GM12878 (cell line): ENCODE measurements at regions not wholly inside any gene's neighbourhood (a gene's known extent, or its start where the extent isn't known, plus 50 kb on each side); places are given as distances from the start of the nearest gene placed in this dataset.

Experiments used
- ATAC-seq: fragments of 200-7000 bp; cut with Tn5 transposase; 3 replicates; pipeline ENCODE4 v1.9.1; 2020; ENCODE audit warnings: mild to moderate bottlenecking, moderate library complexity
- BruUV-seq: library from RNA; stranded (reverse); fragments of 400-500 nt; replicated peaks from 2 replicates; lab custom pipeline; 2021; lab: Mats Ljungman, UMichigan
- CTCF ChIA-PET: fragments of 300-600 bp; sonication (Branson Sonifier 250); formaldehyde crosslinking; extraction: SDS; loops from one replicate; lab custom pipeline; 2021; ENCODE audit warnings: inconsistent platforms; lab: Yijun Ruan, JAX
- POLR2A ChIA-PET: fragments of 350-600 bp; formaldehyde crosslinking; extraction: SDS; loops from one replicate; lab custom pipeline; 2021; ENCODE audit warnings: inconsistent platforms; lab: Charles Lee
- RAD21 ChIA-PET: fragments of 300-600 bp; sonication (Branson Sonifier 250); formaldehyde crosslinking; loops from one replicate; lab custom pipeline; 2023; ENCODE audit warnings: antibody characterized with exemption; ENCODE audit not compliant: unreplicated experiment; lab: Charles Lee
- SMC1A ChIA-PET: fragments of 300-600 bp; sonication (Branson Sonifier 250); formaldehyde crosslinking; loops from one replicate; lab custom pipeline; 2023; ENCODE audit not compliant: unreplicated experiment, uncharacterized antibody; lab: Charles Lee
- DNase-seq: peaks from one replicate; pipeline ENCODE4 v3.0.0-alpha.2; 2011; ENCODE audit warnings: low read depth, low spot score
- FAIRE-seq: peaks from 3 replicates; lab custom pipeline; 2011; peaks lifted over from hg19 to GRCh38; lab: Jason Lieb, UNC
- H2AFZ ChIP-seq: 2 replicates; pipeline ENCODE4 v1.6.0; 2011; ENCODE audit warnings: low read depth, low read length, control low read depth; ENCODE audit not compliant: control insufficient read depth
- H3K27ac ChIP-seq: 2 replicates; pipeline ENCODE4 v1.5.1; 2011; ENCODE audit warnings: control low read depth; ENCODE audit not compliant: control insufficient read depth, insufficient read depth
- H3K27me3 ChIP-seq, 2 experiments: replicated peaks in 1 of 2; 2 replicates each; pipeline versions ENCODE4 v1.6.0 to v1.6.1; 2011; ENCODE audit warnings: low read length in 1 of 2; ENCODE audit not compliant: control insufficient read depth in 2 of 2, insufficient read depth in 2 of 2
- H3K36me3 ChIP-seq, 2 experiments: 2 replicates each; pipeline ENCODE4 v1.5.1; 2011; ENCODE audit warnings: low read length in 1 of 2; ENCODE audit not compliant: control insufficient read depth in 2 of 2, insufficient read depth in 2 of 2
- H3K4me1 ChIP-seq: 2 replicates; pipeline ENCODE4 v1.6.1; 2011; ENCODE audit warnings: mild to moderate bottlenecking, low read length, moderate library complexity, mixed read lengths; ENCODE audit not compliant: control insufficient read depth, insufficient read depth
- H3K4me2 ChIP-seq: 2 replicates; pipeline ENCODE4 v1.6.0; 2011; ENCODE audit warnings: control low read depth; ENCODE audit not compliant: control insufficient read depth, insufficient read depth
- H3K4me3 ChIP-seq: fragments of 200-600 bp; sonication (generic); 2 replicates; pipeline ENCODE4 v1.5.1; 2016
- H3K79me2 ChIP-seq: 2 replicates; pipeline ENCODE4 v1.6.0; 2011; ENCODE audit warnings: low read length; ENCODE audit not compliant: control insufficient read depth, insufficient read depth
- H3K9ac ChIP-seq: 2 replicates; pipeline ENCODE4 v1.8.0; 2011; ENCODE audit warnings: low read length, control low read depth, mixed read lengths; ENCODE audit not compliant: control insufficient read depth, insufficient read depth
- H3K9me3 ChIP-seq: replicated peaks from 3 replicates; pipeline ENCODE4 v1.5.1; 2011; ENCODE audit warnings: mild to moderate bottlenecking, low read length; ENCODE audit not compliant: control insufficient read depth, insufficient read depth
- H4K20me1 ChIP-seq: 2 replicates; pipeline ENCODE4 v1.6.0; 2011; ENCODE audit not compliant: control insufficient read depth, insufficient read depth
- CUX1 ChIP-seq: IDR thresholded peaks from 2 replicates; pipeline ENCODE4 v1.6.1; 2012; ENCODE audit warnings: improper control_type of control experiment, low read depth, low read length; ENCODE audit not compliant: insufficient replicate concordance
- IRF3 ChIP-seq: fragments of 450-650 bp; IDR thresholded peaks from 2 replicates; pipeline ENCODE4 v1.6.1; 2014; ENCODE audit warnings: mild to moderate bottlenecking
- MEF2A ChIP-seq: IDR thresholded peaks from 2 replicates; pipeline ENCODE4 v1.6.1; 2011; ENCODE audit warnings: low read depth, mild to moderate bottlenecking, low read length, moderate library complexity; ENCODE audit not compliant: insufficient read depth
- SREBF1 ChIP-seq: IDR thresholded peaks from 2 replicates; pipeline ENCODE4 v1.6.1; 2012; ENCODE audit warnings: mild to moderate bottlenecking, low read length
- TAF1 ChIP-seq: IDR thresholded peaks from 2 replicates; pipeline ENCODE4 v1.6.1; 2011; ENCODE audit warnings: mild to moderate bottlenecking, low read depth, low read length, borderline replicate concordance
- WGBS: methylation state at CpG from one replicate; pipeline ENCODE4 v1.1.6; 2016; ENCODE audit warnings: low lambda C conversion rate; ENCODE audit not compliant: insufficient replicate concordance, insufficient coverage; ENCODE audit errors: missing lambda C conversion rate; 5-methylcytosine and 5-hydroxymethylcytosine counted together
- in situ Hi-C: fragments of 300-500 bp; cut with MboI; formaldehyde crosslinking; loops from 9 replicates; pipeline ENCODE4 v1.14.3; 2018; ENCODE audit warnings: mixed read lengths
- intact Hi-C: fragments of 100-400 bp; cut with micrococcal nuclease; formaldehyde crosslinking; loops from one replicate; pipeline ENCODE4 v1.14.2; 2022; ENCODE audit not compliant: unreplicated experiment

- ChIA-PET CTCF (interaction anchor here (0.7 to 8.5 kb wide), 7 partner anchors 10 to 251 kb away, joined by 3 to 79 read pairs (median 5); no protein-coding TSS in a partner anchor), SMC1A (interaction anchor here (1.3 kb wide), 1 partner anchor 11 kb away, joined by 4 read pairs; no protein-coding TSS in a partner anchor), RAD21 (interaction anchor here (0.7 to 1.6 kb wide), 3 partner anchors 10 to 246 kb away, joined by 3 to 6 read pairs (median 3); no protein-coding TSS in a partner anchor), POLR2A (interaction anchor here (0.6 kb wide), 1 partner anchor 720 kb away, joined by 9 read pairs; no protein-coding TSS in a partner anchor)
- Histone ChIP-seq H3K79me2 (no peaks in the 10 kb centered on the region), H3K36me3 (no peaks in the 10 kb centered on the region), H2AFZ (no peak overlapping the region), H4K20me1 (no peaks in the 10 kb centered on the region), H3K9me3 (no peaks in the 10 kb centered on the region), H3K27ac (no peak overlapping the region), H3K4me3 (no peak overlapping the region), H3K4me2 (no peak overlapping the region), H3K27me3 (peaks cover 0 to 3% of the 10 kb centered on the region in 2 experiments; a peak in 2 of 4 replicates), H3K9ac (no peak overlapping the region), H3K4me1 (no peaks in the 10 kb centered on the region)
- 42% methylated on average over 5 of the region's 5 CpGs for WGBS
- no TSS peak for BruUV-seq
- intact Hi-C loops: no loop called here
- ATAC-seq (no peak), DNase-seq (no peak), FAIRE-seq (no peak)
- no peak for TF ChIP-seq MEF2A
- no peak for TF ChIP-seq SREBF1
- no peak for TF ChIP-seq TAF1
- TF ChIP-seq CUX1: no peak
- no peak for TF ChIP-seq IRF3
- in situ Hi-C loops: no loop called here
Measured at GRCh38 chr1:204817341-204817740, 53.3 kb upstream of the NFASC start.
